Naive thymus-derived CD4-positive, alpha-beta T cell (primary cell): ENCODE measurements at regions not wholly inside any gene's neighbourhood (a gene's known extent, or its start where the extent isn't known, plus 50 kb on each side); places are given as distances from the start of the nearest gene placed in this dataset.

Source experiments
- ATAC-seq: fragments of 150-1000 bp; cut with Tn5 transposase; 2 replicates; pipeline ENCODE4 v1.10.0; 2021; ENCODE audit warnings: mild to moderate bottlenecking, moderate library complexity
- CTCF ChIA-PET: fragments of 350-600 bp; sonication (Branson Sonifier 250); formaldehyde crosslinking; loops from one replicate; lab custom pipeline; 2021; ENCODE audit warnings: antibody characterized with exemption; lab: Charles Lee
- POLR2A ChIA-PET: fragments of 350-600 bp; sonication (Branson Sonifier 250); formaldehyde crosslinking; loops from one replicate; lab custom pipeline; 2021; ENCODE audit warnings: antibody characterized with exemption, inconsistent platforms; lab: Charles Lee
- DNase-seq, 9 donors: peaks; one replicate each; pipeline versions ENCODE4 v3.0.0 to v3.0.0-alpha.2; 2020 to 2022; ENCODE audit warnings: mixed read lengths in 1 of 9
- H3K27ac ChIP-seq: one replicate; pipeline ENCODE4 v1.7.0; 2013; ENCODE audit warnings: mild to moderate bottlenecking, low read depth, low read length, moderate library complexity
- H3K27me3 ChIP-seq, 2 donors: one replicate each; pipeline ENCODE4 v1.7.0; 2013; ENCODE audit warnings: low read length in 2 of 2, mild to moderate bottlenecking in 2 of 2, moderate library complexity in 2 of 2; ENCODE audit not compliant: control insufficient read depth in 2 of 2, insufficient read depth in 2 of 2
- H3K36me3 ChIP-seq, 3 experiments: 1 replicate in 2 of 3; 2 replicates in 1 of 3; pipeline ENCODE4 v1.7.0; 2013; ENCODE audit warnings: low read length in 3 of 3, mild to moderate bottlenecking in 3 of 3, moderate library complexity in 1 of 3; ENCODE audit not compliant: insufficient read depth in 3 of 3, control insufficient read depth in 2 of 3
- H3K4me1 ChIP-seq, 2 donors: one replicate each; pipeline ENCODE4 v1.7.0; 2013; ENCODE audit warnings: low read length in 2 of 2, mild to moderate bottlenecking in 2 of 2, moderate library complexity in 1 of 2; ENCODE audit not compliant: control insufficient read depth in 2 of 2, insufficient read depth in 2 of 2
- H3K4me3 ChIP-seq: 2 replicates; pipeline ENCODE4 v1.7.0; 2013; ENCODE audit warnings: mild to moderate bottlenecking, low read length
- H3K9me3 ChIP-seq, 3 experiments: 1 replicate in 2 of 3; 2 replicates in 1 of 3; pipeline ENCODE4 v1.7.0; 2013; ENCODE audit warnings: low read length in 3 of 3; ENCODE audit not compliant: control insufficient read depth in 2 of 3
- H3K27ac Mint-ChIP-seq, 9 donors: one replicate each; pipeline ENCODE4 v1.8.0; 2020 to 2022; ENCODE audit warnings: mixed read lengths in 9 of 9, mild to moderate bottlenecking in 8 of 9, moderate library complexity in 5 of 9, inconsistent platforms in 2 of 9
- H3K27me3 Mint-ChIP-seq, 5 donors: one replicate each; pipeline ENCODE4 v1.8.0; 2021 to 2022; ENCODE audit warnings: mixed read lengths in 5 of 5, mild to moderate bottlenecking in 1 of 5
- H3K36me3 Mint-ChIP-seq, 5 donors: one replicate each; pipeline ENCODE4 v1.8.0; 2020 to 2022; ENCODE audit warnings: mixed read lengths in 5 of 5, mild to moderate bottlenecking in 3 of 5, inconsistent platforms in 1 of 5
- H3K4me1 Mint-ChIP-seq, 7 donors: one replicate each; pipeline ENCODE4 v1.8.0; 2020 to 2022; ENCODE audit warnings: mixed read lengths in 7 of 7, mild to moderate bottlenecking in 3 of 7, inconsistent platforms in 1 of 7
- H3K4me3 Mint-ChIP-seq, 10 donors: one replicate each; pipeline ENCODE4 v1.8.0; 2020 to 2022; ENCODE audit warnings: mild to moderate bottlenecking in 10 of 10, mixed read lengths in 10 of 10, moderate library complexity in 6 of 10, inconsistent platforms in 2 of 10
- H3K9me3 Mint-ChIP-seq, 11 donors: one replicate each; pipeline ENCODE4 v1.8.0; 2020 to 2022; ENCODE audit warnings: mixed read lengths in 11 of 11, mild to moderate bottlenecking in 4 of 11, inconsistent platforms in 1 of 11, moderate library complexity in 1 of 11
- intact Hi-C, 2 donors: fragments of 100-400 bp; cut with micrococcal nuclease; formaldehyde crosslinking; loops; one replicate each; pipeline ENCODE4 v1.15.1; 2023

GRCh38 chr4:38455092-38455862 lies 208.7 kb upstream of the KLF3 start:
- peaks cover 0 to 17% of the 10 kb centered on the region in 2 donors for H3K4me1 ChIP-seq
- no peaks in the 10 kb centered on the region for H3K9me3 ChIP-seq
- H3K27ac ChIP-seq: no peak overlapping the region
- peaks cover 0 to 10% (median 0%) of the 10 kb centered on the region in 5 donors for H3K36me3 Mint-ChIP-seq
- no peak overlapping the region for H3K4me3 ChIP-seq
- peak overlapping the region; percentile 24 to 91 (median 81) for H3K27ac Mint-ChIP-seq
- ATAC-seq: peak; percentile 65
- H3K27me3 ChIP-seq: no peaks in the 10 kb centered on the region
- ChIA-PET CTCF (no interaction called here), POLR2A (interaction anchor here (0.7 to 1.1 kb wide), 2 partner anchors 49 to 200 kb away, joined by 3 read pairs; no protein-coding TSS in a partner anchor)
- intact Hi-C loops: loop anchor here in 1 of 2 donors (5.0 kb wide), 1 partner anchor 37 kb away; no protein-coding TSS in a partner anchor
- peaks cover 0 to 10% (median 0%) of the 10 kb centered on the region in 11 donors for H3K9me3 Mint-ChIP-seq
- H3K4me3 Mint-ChIP-seq: peak overlapping the region; percentile 20 to 78 (median 62)
- peaks cover 18 to 44% (median 37%) of the 10 kb centered on the region in 7 donors for H3K4me1 Mint-ChIP-seq
- no peaks in the 10 kb centered on the region for H3K36me3 ChIP-seq
- peak in 5 of 9 donors; percentile 8 to 36 (median 15) for DNase-seq
- H3K27me3 Mint-ChIP-seq: peaks cover 0 to 22% (median 0%) of the 10 kb centered on the region in 5 donors

- H3K4me1 Mint-ChIP-seq: peaks cover 18 to 44% (median 37%) of the 10 kb centered on the region in 7 donors
- H3K27me3 Mint-ChIP-seq: peaks cover 0 to 22% (median 0%) of the 10 kb centered on the region in 5 donors
- Histone ChIP-seq H3K4me3 (no peak overlapping the region), H3K36me3 (no peaks in the 10 kb centered on the region), H3K9me3 (no peaks in the 10 kb centered on the region), H3K4me1 (peaks cover 0 to 17% of the 10 kb centered on the region in 2 donors), H3K27me3 (no peaks in the 10 kb centered on the region), H3K27ac (no peak overlapping the region)
- H3K4me3 Mint-ChIP-seq: peak overlapping the region in 6 of 10 donors; percentile 40 to 78 (median 67)
- no peak for DNase-seq
- intact Hi-C loops: loop anchor here in 1 of 2 donors (5.0 kb wide), 1 partner anchor 36 kb away; no protein-coding TSS in a partner anchor
- peaks cover 0 to 10% (median 0%) of the 10 kb centered on the region in 5 donors for H3K36me3 Mint-ChIP-seq
- ATAC-seq: no peak
- peaks cover 0 to 10% (median 0%) of the 10 kb centered on the region in 11 donors for H3K9me3 Mint-ChIP-seq
- peak overlapping the region in 8 of 9 donors; percentile 24 to 91 (median 82) for H3K27ac Mint-ChIP-seq
- ChIA-PET POLR2A (interaction anchor here (1.1 kb wide), 1 partner anchor 199 kb away, joined by 3 read pairs; no protein-coding TSS in a partner anchor), CTCF (no interaction called here)
Observed at GRCh38 chr4:38456096-38456495, 207.9 kb upstream of the KLF3 start.

GRCh38 chr4:38461342-38461741 lies 202.7 kb upstream of the KLF3 start:
- H3K4me1 ChIP-seq: peaks cover 0 to 9% of the 10 kb centered on the region in 2 donors
- Mint-ChIP-seq H3K27me3 (peaks cover 0 to 15% (median 0%) of the 10 kb centered on the region in 5 donors), H3K27ac (no peak overlapping the region), H3K9me3 (peaks cover 0 to 7% (median 0%) of the 10 kb centered on the region in 11 donors), H3K4me3 (no peak overlapping the region), H3K4me1 (peaks cover 9 to 30% (median 23%) of the 10 kb centered on the region in 7 donors), H3K36me3 (peaks cover 0 to 3% (median 0%) of the 10 kb centered on the region in 5 donors)
- H3K4me3 ChIP-seq: no peak overlapping the region
- no peak overlapping the region for H3K27ac ChIP-seq
- intact Hi-C loops: no loop called here
- no peak for DNase-seq
- no peaks in the 10 kb centered on the region for H3K9me3 ChIP-seq
- ATAC-seq: no peak
- no peaks in the 10 kb centered on the region for H3K27me3 ChIP-seq
- ChIA-PET CTCF (no interaction called here), POLR2A (interaction anchor here (0.5 kb wide), 1 partner anchor 109 kb away, joined by 3 read pairs; no protein-coding TSS in a partner anchor)
- H3K36me3 ChIP-seq: no peaks in the 10 kb centered on the region

DNA sequence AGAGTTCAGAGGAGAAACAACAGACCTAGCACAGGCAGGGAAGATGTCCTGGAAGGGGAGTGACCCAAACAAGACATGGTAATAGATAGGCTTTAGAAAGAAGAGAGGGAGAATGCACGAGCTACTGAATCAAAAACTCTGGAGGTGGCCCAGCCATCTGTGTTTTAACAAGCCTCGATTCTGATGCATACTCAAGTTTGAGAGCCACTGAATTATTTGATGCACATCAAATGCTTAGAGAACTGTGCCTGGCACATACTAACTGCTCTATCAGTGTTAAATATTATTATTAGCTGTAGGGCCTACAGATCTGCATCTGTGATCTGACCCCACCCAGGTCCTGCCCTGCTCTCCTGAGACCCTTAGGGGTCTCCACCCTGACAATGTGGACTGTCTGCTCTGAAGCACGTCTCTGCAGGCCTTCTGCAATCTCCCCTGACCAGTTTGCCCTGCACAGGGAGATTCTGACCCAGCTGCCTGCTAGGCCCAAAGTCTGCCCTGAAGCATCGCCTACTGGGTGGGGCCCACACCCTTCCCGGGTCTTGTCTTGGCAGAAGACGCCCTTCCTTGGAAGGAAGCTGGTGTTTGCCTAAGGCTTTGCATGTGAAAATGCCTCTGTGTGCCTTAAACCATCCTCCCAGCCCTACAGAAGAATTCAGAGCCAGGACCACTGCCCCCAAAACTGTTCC lies 201.5 kb upstream of the KLF3 start:
- ATAC-seq: no peak
- no peaks in the 10 kb centered on the region for H3K9me3 ChIP-seq
- DNase-seq: no peak
- H3K36me3 ChIP-seq: no peaks in the 10 kb centered on the region
- Mint-ChIP-seq H3K36me3 (peaks cover 5 to 9% (median 8%) of the 10 kb centered on the region in 5 donors), H3K27ac (no peak overlapping the region), H3K9me3 (peaks cover 4 to 13% (median 8%) of the 10 kb centered on the region in 11 donors), H3K4me1 (peaks cover 7 to 19% (median 12%) of the 10 kb centered on the region in 7 donors), H3K4me3 (no peak overlapping the region), H3K27me3 (peaks cover 0 to 8% (median 0%) of the 10 kb centered on the region in 5 donors)
- H3K4me1 ChIP-seq: peaks cover 0 to 9% of the 10 kb centered on the region in 2 donors
- H3K27me3 ChIP-seq: no peaks in the 10 kb centered on the region
- no peak overlapping the region for H3K27ac ChIP-seq
- intact Hi-C loops: no loop called here
- no peak overlapping the region for H3K4me3 ChIP-seq
- ChIA-PET CTCF (no interaction called here), POLR2A (no interaction called here)

DNA sequence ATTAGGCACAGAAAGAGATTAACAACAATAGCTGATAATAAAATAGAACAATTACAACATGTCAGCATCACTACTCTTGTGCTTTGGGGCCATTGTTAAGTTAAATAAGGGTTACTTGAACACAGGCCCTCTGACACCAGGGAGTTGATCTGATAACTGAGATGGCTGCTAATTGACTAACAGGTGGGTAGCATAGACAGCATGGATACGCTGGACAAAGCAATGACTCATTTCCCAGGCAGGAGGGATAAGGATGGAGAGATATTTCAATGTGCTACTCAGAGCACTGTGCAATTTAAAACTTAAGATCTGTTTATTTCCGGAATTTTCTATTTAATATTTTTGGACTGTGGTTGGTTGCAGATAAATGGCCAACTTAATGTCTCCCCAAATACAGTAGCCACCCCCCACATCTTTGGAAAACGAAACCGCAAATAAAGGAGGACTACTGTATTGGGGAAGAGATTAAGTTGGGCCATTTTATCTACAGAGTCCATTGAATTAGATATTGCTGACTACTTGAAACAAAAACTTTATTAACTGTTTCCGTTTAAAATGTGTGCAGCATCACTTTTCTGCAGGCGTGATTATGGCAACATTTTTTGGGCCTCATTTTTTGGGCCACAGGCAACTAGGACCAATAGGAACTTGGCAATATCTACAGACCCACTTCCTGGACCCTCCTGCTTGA lies 200.6 kb upstream of the KLF3 start:
- POLR2A ChIA-PET: interaction anchor here (1.2 kb wide), 1 partner anchor 46 kb away, joined by 3 read pairs; no protein-coding TSS in a partner anchor

GRCh38 chr4:38464328-38464727 lies 199.7 kb upstream of the KLF3 start:
- CTCF ChIA-PET: interaction anchor here (0.7 kb wide), 1 partner anchor 195 kb away, joined by 3 read pairs; no protein-coding TSS in a partner anchor
- POLR2A ChIA-PET: interaction anchor here (1.2 kb wide), 1 partner anchor 45 kb away, joined by 3 read pairs; no protein-coding TSS in a partner anchor
- peak overlapping the region in 3 of 9 donors; percentile 57 to 67 (median 63) for H3K27ac Mint-ChIP-seq

More for the DNA sequence above, 200.6 kb upstream of the KLF3 start:
- peaks cover 5 to 15% (median 8%) of the 10 kb centered on the region in 11 donors for H3K9me3 Mint-ChIP-seq
- no peak overlapping the region for H3K27ac Mint-ChIP-seq
- no peak overlapping the region for H3K4me3 Mint-ChIP-seq
- H3K27ac ChIP-seq: no peak overlapping the region
- H3K27me3 Mint-ChIP-seq: peaks cover 0 to 8% (median 0%) of the 10 kb centered on the region in 5 donors
- H3K4me3 ChIP-seq: no peak overlapping the region
- ATAC-seq (no peak), DNase-seq (no peak)
- H3K4me1 ChIP-seq: peaks cover 0 to 9% of the 10 kb centered on the region in 2 donors
- peaks cover 5 to 10% (median 8%) of the 10 kb centered on the region in 5 donors for H3K36me3 Mint-ChIP-seq
- H3K4me1 Mint-ChIP-seq: peaks cover 7 to 17% (median 11%) of the 10 kb centered on the region in 7 donors
- H3K27me3 ChIP-seq: no peaks in the 10 kb centered on the region
- intact Hi-C loops: no loop called here
- CTCF ChIA-PET: no interaction called here
- H3K9me3 ChIP-seq: no peaks in the 10 kb centered on the region
- no peaks in the 10 kb centered on the region for H3K36me3 ChIP-seq

More at GRCh38 chr4:38464328-38464727, 199.7 kb upstream of the KLF3 start:
- ATAC-seq (no peak), DNase-seq (no peak)
- Histone ChIP-seq H3K27me3 (no peaks in the 10 kb centered on the region), H3K9me3 (no peaks in the 10 kb centered on the region), H3K4me3 (no peak overlapping the region), H3K27ac (no peak overlapping the region), H3K4me1 (peaks cover 0 to 9% of the 10 kb centered on the region in 2 donors), H3K36me3 (no peaks in the 10 kb centered on the region)
- Mint-ChIP-seq H3K4me1 (peaks cover 7 to 17% (median 11%) of the 10 kb centered on the region in 7 donors), H3K36me3 (peaks cover 5 to 12% (median 8%) of the 10 kb centered on the region in 5 donors), H3K9me3 (peaks cover 5 to 16% (median 9%) of the 10 kb centered on the region in 11 donors), H3K4me3 (peak overlapping the region in 3 of 10 donors; percentile 41 to 46 (median 45)), H3K27me3 (peaks cover 0 to 10% (median 0%) of the 10 kb centered on the region in 5 donors)
- intact Hi-C loops: no loop called here
